Glutamatergic neuron (in vitro differentiated cells): ENCODE measurements at regions not wholly inside any gene's neighbourhood (a gene's known extent, or its start where the extent isn't known, plus 50 kb on each side); places are given as distances from the start of the nearest gene placed in this dataset.

Experiments
- DNase-seq: peaks from one replicate; pipeline ENCODE4 v3.0.0; 2022
- H3K27ac Mint-ChIP-seq: one replicate; pipeline ENCODE4 v1.8.0; 2020; ENCODE audit warnings: mild to moderate bottlenecking, mixed read lengths, inconsistent platforms; ENCODE audit not compliant: unreplicated experiment
- H3K27me3 Mint-ChIP-seq: one replicate; pipeline ENCODE4 v1.8.0; 2020; ENCODE audit warnings: mild to moderate bottlenecking, moderate library complexity, mixed read lengths, inconsistent platforms; ENCODE audit not compliant: unreplicated experiment
- H3K36me3 Mint-ChIP-seq: one replicate; pipeline ENCODE4 v1.8.0; 2020; ENCODE audit warnings: mild to moderate bottlenecking, mixed read lengths, inconsistent platforms; ENCODE audit not compliant: unreplicated experiment
- H3K4me1 Mint-ChIP-seq: one replicate; pipeline ENCODE4 v1.8.0; 2020; ENCODE audit warnings: mild to moderate bottlenecking, low read depth, mixed read lengths, inconsistent platforms; ENCODE audit not compliant: unreplicated experiment
- H3K4me3 Mint-ChIP-seq: one replicate; pipeline ENCODE4 v1.8.0; 2020; ENCODE audit warnings: mild to moderate bottlenecking, mixed read lengths, inconsistent platforms; ENCODE audit not compliant: unreplicated experiment
- H3K9me3 Mint-ChIP-seq: one replicate; pipeline ENCODE4 v1.8.0; 2020; ENCODE audit warnings: mild to moderate bottlenecking, moderate library complexity, mixed read lengths, inconsistent platforms; ENCODE audit not compliant: unreplicated experiment
- TF ChIP-seq, protein P1 (sequence below): fragments of 200-600 bp; sonication (generic); IDR thresholded peaks from one replicate; pipeline ENCODE4 v1.5.0; 2021; ENCODE audit not compliant: partially characterized antibody, unreplicated experiment

DNA sequence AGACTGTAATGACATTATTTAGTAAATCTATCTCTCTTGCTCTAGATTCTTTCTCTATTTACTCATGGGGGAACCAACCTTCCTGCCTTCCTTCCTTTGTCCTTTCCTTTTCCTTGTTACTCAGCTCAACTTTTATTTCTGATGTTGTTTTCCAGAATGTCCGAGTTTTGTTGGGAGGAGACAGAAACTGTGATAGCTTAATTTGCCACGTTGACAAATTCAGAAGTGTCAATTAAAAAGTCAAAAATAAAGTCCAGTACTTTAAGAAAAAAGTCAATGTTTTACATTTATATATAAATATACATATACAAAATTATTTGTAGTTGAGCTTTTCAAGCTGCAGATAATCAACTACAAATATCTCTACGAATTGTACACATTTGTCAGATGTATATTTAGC, 1187.7 kb downstream of the ADGRL3 start:
- H3K27ac Mint-ChIP-seq: no peak overlapping the region
- no peak overlapping the region for H3K4me3 Mint-ChIP-seq
- H3K4me1 Mint-ChIP-seq: no peaks in the 10 kb centered on the region
- H3K9me3 Mint-ChIP-seq: no peaks in the 10 kb centered on the region
- H3K27me3 Mint-ChIP-seq: peaks cover 2% of the 10 kb centered on the region
- TF ChIP-seq, protein P1, sequence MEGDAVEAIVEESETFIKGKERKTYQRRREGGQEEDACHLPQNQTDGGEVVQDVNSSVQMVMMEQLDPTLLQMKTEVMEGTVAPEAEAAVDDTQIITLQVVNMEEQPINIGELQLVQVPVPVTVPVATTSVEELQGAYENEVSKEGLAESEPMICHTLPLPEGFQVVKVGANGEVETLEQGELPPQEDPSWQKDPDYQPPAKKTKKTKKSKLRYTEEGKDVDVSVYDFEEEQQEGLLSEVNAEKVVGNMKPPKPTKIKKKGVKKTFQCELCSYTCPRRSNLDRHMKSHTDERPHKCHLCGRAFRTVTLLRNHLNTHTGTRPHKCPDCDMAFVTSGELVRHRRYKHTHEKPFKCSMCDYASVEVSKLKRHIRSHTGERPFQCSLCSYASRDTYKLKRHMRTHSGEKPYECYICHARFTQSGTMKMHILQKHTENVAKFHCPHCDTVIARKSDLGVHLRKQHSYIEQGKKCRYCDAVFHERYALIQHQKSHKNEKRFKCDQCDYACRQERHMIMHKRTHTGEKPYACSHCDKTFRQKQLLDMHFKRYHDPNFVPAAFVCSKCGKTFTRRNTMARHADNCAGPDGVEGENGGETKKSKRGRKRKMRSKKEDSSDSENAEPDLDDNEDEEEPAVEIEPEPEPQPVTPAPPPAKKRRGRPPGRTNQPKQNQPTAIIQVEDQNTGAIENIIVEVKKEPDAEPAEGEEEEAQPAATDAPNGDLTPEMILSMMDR: no peak
- DNase-seq: no peak
- no peaks in the 10 kb centered on the region for H3K36me3 Mint-ChIP-seq

DNA sequence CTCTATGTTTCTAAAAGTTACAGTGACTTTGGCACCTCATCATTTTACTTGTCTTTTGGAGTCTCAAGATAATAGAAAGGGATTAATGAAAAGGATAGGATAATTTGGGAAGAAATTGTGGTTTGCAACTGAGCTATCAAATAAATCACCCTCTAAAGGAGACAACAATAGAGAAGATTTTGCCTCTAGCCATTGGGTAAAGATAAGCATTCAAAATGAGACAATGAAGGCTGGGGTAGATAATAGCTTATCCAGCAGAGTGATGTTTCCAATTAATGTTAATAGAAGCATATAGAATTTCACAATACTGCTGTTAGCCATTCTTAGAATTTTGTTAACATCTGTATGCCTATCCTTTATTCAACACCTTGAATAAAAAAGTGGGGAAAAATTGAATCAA, 1177.6 kb downstream of the ADGRL3 start:
- H3K9me3 Mint-ChIP-seq: no peaks in the 10 kb centered on the region
- no peaks in the 10 kb centered on the region for H3K27me3 Mint-ChIP-seq
- no peak for DNase-seq
- TF ChIP-seq, protein P1: no peak
- no peaks in the 10 kb centered on the region for H3K36me3 Mint-ChIP-seq
- H3K4me1 Mint-ChIP-seq: no peaks in the 10 kb centered on the region
- H3K27ac Mint-ChIP-seq: no peak overlapping the region
- H3K4me3 Mint-ChIP-seq: no peak overlapping the region

DNA sequence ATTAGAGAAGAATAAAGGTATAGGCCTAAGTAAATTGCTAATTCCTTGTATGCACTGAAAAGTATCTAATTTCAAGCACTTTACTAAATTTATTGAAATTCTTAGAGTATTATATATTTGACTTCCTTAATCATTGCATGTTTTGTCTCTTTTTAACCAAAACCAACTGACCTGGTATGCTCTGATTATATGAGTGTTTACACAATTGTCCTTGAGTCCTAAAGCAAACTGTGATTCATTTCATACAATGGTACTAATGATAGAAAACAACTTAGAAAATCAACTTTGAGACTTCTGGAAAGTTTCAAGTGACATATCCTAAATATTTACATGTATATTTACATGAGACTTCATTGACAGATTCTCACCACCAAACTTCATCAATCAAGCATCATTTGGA, 1177.1 kb downstream of the ADGRL3 start:
- H3K4me1 Mint-ChIP-seq: no peaks in the 10 kb centered on the region
- no peaks in the 10 kb centered on the region for H3K27me3 Mint-ChIP-seq
- TF ChIP-seq, protein P1: no peak
- no peaks in the 10 kb centered on the region for H3K9me3 Mint-ChIP-seq
- H3K36me3 Mint-ChIP-seq: no peaks in the 10 kb centered on the region
- DNase-seq: no peak
- H3K4me3 Mint-ChIP-seq: no peak overlapping the region
- H3K27ac Mint-ChIP-seq: no peak overlapping the region

DNA sequence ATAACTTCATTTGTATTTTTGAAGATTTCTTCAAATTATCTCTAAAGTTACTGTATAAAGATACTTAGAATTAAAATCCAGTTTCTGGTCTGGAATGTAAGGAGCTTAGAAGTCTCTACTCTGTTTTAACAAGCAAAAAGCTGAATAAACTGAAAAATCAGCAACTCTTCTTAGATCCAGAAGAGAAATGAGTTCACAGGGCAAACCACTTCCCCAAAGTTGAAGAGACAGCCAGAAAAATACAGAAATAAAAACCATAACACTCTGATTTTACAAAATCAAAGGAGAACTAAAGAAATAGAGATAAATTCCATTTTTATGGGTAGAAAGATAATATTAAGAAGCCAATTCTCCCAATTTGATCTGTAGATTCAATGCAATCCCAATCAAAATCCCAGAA, 1166.8 kb downstream of the ADGRL3 start:
- Mint-ChIP-seq H3K36me3 (no peaks in the 10 kb centered on the region), H3K9me3 (no peaks in the 10 kb centered on the region)
- TF ChIP-seq, protein P1: no peak

DNA sequence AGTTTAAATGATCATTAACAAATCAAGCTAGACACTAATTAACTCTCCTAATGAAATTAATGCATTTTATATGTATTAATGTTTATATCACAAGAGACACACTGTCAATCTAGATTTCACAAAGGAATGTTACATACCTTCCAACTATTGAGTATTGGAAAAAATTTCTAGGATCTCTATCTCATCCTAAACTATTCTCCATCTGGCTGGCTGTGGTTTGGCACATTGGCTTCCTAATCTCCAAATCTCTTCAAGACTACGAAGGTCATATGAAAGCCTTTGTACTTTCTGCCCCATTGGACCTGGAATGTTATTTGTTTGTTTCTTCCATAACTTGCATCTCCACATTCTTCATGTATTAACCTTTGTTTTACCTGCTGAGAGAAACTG, 1160.0 kb downstream of the ADGRL3 start:
- Mint-ChIP-seq H3K4me3 (no peak overlapping the region), H3K36me3 (no peaks in the 10 kb centered on the region), H3K27ac (no peak overlapping the region), H3K27me3 (no peaks in the 10 kb centered on the region), H3K4me1 (peaks cover 2% of the 10 kb centered on the region), H3K9me3 (peaks cover 2% of the 10 kb centered on the region)
- TF ChIP-seq, protein P1: no peak
- DNase-seq: no peak

More for the DNA sequence above, 1166.8 kb downstream of the ADGRL3 start:
- no peak overlapping the region for H3K27ac Mint-ChIP-seq
- no peaks in the 10 kb centered on the region for H3K27me3 Mint-ChIP-seq
- H3K4me3 Mint-ChIP-seq: no peak overlapping the region
- H3K4me1 Mint-ChIP-seq: no peaks in the 10 kb centered on the region
- no peak for DNase-seq
